ENCODE measurements at regions not wholly inside any gene's neighbourhood (a gene's known extent, or its start where the extent isn't known, plus 50 kb on each side); places are given as distances from the start of the nearest gene placed in this dataset.

DNA sequence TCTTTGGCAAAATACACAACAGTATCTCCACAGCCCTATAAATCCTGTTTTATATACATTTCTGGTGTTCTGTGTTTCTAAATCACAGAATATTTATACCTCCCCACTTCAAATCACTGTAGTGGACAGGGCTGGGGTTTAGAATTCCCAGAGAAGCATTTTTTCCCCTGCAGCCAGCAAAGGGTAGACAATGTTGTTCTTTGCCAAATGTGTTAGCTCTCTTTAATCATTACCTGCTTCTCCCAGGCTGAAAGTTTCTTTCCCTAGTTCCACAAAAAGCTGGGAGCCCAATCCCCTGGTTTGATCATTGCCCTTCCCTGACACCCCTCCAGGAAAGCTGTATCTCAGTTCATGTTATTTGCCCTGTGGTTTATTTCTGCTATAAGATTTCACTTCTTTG is 520.0 kb upstream of the SPHKAP start:
- no peak for FAIRE-seq

DNA sequence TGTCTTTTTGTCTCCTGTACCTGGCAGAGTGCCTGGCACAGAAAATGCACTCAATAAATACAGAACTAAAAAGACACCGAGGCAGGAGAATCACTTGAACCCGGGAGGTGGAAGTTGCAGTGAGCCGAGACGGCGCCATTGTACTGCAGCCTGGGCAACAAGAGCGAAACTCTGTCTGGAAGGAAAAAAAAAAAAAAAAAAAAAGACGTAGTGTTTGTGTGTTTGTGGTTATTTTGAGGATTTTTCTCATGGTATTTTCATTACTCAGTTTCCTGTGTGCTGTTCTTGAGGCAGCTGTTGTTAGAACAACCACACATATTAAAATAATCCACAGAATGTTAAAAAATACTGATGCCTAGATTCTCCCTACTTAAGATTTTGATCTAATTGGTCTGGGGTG is 519.2 kb upstream of the SPHKAP start:
- FAIRE-seq: no peak

DNA sequence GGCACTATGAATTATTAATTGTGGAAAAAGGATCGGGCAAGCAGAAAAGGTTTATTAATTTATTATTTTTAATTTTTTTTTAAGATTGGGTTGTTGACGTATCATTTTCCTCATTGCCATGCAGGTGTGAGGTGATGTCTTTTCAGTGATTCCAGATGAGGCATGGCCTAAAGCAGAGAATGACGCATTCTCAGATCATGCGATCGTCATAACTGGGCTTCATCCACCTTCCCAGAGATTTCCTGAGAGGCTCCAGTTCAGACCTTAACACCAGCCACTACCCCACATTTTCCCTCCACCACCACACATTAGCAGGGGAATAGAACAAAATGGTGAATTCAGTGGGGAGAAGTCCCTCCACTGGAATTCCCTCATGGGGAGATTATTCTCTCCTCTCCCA is 518.4 kb upstream of the SPHKAP start:
- FAIRE-seq: no peak

DNA sequence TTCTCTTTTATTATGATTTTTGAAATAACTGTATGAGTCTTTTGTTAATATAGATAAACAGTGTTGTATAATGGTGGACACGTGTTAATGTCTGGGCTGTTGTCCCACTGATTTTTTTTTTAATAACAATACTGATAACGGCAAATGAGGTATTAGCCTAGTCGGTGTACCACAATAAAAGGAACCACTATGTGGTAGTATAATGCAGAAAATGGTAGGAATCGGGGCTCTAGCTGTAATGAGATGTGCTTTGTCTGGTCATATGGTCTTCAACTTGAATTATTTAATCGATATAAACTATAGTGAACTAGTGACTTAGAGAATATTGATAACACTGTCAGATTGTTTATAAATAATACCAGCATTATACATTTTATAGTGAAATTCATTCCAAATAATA is 517.9 kb upstream of the SPHKAP start:
- no peak for FAIRE-seq

DNA sequence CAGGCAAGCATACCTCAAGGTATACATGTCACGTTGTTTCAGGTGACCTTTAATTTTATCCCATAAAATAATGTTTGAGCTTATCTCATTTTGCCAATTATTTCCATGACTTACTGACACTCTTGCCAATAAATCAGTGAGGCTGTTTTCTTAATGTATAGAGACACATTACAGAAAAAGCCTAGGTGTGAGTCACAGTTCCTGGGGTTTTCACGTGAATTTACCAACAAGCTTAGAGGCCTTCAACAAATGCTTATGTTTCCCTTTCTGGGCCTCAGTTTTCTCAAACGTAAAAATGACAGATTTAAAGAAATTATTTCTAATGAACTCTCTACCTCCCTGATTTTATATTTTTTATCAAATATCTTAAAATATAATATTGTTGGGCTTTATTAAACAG is 517.5 kb upstream of the SPHKAP start:
- no peak for FAIRE-seq

DNA sequence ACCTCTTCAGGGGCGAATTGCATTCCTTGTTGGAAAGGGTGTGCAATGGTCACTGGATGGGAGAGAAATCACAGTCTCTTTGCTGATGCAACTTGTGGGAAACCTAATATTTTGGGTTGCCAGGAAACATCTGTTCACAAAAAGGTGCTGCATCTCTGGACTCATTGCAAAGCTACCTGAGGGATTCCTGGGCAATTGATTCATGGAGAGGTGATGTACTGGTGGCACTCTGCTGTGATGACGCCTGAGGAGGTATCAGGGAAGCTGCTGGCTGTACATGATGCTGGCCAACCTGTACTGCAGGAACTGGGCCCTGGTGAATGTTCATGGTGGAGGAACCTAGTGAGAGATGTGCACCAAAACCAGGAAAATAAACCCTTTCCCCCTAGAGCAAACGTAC is 516.0 kb upstream of the SPHKAP start:
- no peak for FAIRE-seq

DNA sequence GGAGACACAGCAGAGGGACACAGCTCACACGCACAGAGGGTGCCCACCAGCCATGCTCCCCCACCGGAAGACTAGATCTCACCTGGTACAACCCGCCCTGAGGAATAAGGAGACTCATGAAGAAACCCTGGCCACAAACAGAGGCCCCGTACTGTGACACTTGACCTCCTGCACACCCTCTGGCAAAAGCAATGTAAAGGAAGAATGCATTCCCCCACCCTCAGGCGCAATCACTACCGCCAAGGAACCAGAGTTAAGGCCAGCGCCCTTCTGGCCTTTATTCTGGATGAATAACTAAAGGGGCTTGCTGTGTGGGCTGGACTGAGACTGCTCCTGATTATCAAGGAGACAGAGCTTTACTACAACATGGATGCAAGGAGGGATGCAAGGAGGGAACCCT is 509.2 kb upstream of the SPHKAP start:
- FAIRE-seq: no peak

DNA sequence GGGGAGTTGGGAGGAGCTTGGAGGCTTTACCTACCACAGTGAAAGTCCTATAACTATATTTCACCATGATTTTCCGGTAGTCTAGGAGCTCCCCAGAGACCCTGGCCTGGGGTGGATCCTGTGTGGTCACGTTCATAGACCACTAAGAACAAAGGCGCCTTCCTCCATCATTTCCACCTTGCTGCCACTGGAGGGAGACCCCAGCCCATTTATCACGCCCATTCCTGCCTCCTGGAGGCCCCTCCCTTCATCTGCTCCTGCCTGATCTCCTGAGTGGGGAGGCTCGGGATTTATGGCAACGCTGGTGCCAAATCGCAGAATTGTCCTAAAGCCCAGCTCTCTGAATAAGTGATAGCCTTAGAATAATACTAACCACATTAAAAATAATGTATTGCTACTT is 507.6 kb upstream of the SPHKAP start:
- no peak for FAIRE-seq

DNA sequence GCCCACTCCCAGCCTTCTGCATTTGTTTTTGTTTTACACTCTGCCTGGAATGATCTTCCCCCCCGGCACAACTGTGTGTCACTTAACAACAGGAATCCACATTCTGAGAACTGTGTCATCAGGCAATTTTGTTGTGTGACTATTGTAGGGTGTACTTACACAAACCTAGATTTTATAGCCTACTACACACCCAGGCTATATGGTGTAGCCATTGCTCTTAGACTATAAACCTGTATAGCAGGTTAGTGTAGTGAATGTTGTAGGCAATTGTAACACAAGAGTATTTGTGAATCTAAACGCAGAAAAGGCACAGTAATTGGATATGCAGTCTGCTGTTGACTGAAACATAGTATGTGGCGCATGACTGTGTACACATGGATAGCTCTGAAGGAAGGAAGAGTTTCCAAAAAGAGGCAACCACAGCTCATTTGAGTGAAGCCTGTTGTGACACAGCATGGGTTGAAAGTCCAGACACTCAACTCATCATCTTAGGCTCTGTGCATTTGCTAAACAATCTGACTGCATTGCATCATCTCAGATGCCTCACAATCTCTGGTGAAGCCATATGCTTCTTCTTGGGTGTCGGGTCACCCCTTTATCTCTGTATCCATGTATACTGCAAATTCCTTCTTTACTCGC is 506.6 kb upstream of the SPHKAP start:
- no peak for FAIRE-seq

DNA sequence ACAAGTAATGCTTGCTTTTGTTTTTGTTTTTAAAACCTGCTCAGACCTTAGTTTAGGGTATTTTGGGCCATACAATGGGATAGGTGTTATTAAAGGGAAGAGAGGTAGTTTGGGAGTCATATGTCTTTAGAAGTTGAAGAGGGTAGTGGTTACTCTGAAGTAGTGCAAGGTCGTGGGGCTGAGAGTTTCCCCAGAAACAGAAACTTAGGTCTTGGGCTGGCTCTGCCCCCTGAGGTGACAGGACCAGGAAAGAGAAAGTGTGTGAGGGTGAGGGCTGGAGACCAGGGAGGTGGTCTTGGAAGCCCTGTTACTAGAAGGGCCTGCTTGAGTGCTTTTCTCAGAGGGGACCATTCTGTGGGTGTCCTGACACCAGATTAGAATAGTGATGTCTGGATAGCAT is 500.5 kb upstream of the SPHKAP start:
- FAIRE-seq: no peak

DNA sequence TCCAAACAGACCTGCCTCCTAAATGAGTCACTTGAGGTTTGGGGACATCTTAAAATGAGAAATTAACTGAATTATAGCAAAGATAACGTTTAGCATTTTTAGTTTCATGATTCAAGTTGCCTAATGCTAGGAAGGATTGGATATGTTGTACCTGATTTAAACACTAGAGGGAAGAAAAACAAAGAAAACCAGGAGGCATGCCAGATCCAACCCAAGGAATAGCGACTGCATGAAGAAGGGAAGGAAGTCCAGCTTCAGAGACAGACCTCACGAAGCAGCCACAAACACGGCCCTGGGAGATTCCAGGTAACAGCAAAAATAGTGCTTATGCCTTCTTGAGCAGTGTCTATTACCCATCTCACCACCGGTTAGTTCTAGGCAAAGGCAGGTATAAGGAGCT is 499.9 kb upstream of the SPHKAP start:
- FAIRE-seq: peak; percentile 53

DNA sequence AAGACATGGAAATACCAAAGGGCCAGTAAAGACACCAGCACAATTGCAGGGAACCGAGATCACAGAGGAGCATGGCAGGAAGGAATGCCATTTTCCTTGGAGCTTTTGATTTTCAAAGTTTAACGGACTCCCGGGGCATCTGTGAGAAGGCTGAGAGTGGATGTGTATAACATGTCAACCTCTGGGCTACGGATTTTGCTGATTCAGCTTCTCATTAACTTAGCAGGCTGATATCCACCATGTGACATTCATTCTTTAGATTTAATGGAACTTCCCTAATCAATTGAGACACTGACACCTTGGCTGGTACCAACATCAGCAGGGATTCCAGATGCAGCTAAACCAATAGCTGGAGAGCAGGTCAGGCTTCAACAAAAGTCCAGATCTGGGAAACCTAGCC is 496.6 kb upstream of the SPHKAP start:
- FAIRE-seq: no peak

DNA sequence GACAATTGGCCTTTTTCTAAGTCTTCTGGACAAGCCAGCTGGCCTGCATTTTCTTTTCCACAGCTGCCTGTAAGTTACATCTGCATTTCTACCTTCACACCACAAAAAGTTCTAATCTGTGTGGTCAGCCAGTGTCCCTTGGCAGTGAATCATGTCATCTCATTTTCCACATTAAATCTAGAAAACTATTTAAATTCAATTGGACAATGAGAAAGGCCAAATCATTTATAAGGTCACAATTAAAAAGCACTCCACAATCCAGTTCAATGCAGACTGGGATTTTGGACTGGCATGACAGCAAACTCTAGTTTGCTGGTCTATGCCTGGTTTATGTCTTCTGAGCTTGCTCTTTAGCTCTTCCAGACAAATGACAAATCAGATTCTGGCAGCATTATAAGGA is 494.2 kb upstream of the SPHKAP start:
- no peak for FAIRE-seq

DNA sequence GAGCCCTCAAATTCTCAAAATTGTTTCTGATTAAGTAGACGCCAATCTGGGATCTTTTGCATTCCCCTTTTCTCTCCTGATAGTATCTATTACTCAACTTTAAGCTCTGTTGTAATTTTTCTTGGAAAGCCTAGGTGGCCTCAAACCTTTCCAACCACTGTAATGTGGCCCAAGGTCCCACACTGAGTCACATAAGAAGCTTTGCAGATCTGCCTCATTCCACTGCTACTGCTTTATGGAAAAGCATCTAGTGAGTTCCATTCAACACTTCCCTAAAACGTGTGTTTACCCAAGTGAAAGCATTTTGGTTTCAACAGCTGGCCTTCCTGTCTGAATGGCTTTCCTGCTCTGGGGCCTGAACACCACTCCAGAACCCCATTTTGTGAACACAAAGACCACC is 493.6 kb upstream of the SPHKAP start:
- FAIRE-seq: no peak

DNA sequence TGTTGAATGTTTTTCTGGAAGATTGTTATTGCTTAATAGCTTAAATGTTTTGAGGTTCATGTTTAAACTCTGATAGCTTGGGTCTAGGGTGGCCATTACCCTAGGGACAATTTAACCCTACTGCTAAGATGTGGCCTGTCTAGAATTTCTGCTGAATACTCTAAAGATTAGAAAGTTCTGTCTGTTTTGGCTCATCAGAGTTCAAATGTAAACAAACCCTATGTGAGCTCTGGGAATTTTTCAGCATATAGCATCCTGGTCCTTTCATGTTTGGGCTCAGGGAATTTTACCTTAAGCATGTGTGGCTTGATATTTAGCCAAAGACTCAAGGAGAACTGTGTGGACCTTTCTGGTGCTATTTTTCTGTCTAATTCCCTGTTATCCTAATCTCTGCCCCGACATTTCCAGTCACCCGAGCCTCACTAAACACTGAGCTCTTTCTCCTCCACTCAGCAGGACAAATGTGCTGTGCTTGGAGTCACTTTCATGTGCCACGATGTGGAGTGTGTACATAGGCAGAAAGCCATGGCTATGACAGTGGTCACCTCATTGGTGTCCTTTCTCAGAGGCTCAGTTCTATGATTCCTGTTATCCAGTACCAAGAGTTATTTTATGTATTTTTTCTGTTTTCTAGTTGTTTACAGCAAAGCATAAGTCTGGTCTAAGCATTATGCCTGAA is 492.5 kb upstream of the SPHKAP start:
- FAIRE-seq: no peak

DNA sequence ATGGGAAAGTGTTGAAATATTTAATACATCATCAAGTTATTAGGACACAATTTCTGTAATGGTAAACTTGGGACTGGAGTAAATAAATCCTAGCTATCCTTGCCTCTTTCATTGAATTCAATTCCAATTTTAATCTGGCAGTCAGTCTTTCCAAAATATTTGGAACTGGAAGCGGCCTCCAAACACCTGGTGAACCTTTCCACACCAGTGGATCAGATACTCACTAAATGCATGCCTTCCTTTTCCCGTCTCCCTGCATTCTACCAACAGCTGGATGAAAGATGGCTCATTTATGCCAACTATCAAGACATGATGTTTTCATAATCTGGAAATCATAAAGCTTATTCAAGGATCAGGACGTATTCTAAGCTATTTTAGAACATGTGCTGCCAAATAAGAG is 488.2 kb upstream of the SPHKAP start:
- no peak for FAIRE-seq

DNA sequence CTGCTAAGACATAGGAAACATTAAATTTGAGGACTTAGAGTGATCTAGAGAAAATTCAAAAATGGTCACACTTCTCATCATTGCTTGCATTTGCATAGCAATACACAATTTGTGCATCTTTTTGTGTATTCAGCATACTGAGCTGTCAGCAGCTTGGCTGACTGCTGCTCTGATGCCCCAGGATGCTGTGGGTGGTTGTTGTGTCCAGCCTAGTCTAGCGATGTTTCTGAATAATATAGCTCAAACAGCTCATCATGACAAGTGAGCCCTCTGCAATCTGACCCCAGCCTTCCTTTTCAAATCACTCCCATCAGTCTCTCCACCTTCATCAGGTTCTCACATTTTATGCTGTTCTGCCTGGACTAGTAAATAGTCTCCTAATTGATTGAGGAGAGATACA is 483.7 kb upstream of the SPHKAP start:
- FAIRE-seq: no peak

DNA sequence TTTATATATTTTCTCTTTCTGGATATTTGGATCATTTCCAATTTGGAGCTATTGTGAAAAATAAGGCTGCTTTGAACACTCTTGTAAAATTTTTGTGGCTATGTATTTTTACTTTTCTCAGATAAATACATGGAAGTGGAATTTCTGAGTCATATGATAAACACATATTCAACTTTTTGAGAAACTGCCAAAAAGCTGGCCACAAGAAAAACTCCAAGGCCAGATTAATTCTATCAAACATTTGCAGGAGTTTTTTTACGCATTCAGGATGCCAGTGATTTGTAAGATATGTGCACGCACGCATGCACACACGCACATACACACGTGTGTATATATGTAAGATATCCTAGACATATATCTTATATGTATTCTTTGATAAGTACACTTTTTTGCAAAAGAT is 477.5 kb upstream of the SPHKAP start:
- no peak for FAIRE-seq

DNA sequence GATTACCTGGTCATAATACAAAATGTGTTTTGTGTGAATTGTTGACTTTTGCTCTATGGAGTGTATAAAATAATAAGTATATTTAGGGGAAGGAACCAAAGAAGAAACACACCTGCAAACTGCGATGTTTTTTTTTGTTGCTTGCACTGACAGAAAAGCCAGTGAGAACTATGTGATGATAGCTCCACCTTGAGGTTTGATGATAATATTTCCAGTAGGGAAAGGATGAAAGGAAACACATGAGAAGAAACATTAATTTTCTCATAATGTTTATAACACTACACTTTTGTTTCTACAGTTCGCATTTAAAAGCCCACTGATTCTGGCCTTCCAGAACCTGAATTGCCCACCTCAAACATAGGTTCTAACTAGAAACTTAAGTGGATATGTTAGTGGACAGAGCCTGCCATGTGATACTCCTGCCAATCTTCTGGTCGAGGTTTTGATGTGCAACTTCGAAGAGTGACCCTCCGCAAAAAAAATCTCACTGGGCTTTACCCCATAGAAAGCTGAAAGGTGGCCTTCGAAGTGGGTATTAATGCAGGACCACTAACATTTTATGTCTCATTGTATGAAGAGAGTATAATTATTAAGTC is 476.4 kb upstream of the SPHKAP start:
- FAIRE-seq: peak; percentile 76

DNA sequence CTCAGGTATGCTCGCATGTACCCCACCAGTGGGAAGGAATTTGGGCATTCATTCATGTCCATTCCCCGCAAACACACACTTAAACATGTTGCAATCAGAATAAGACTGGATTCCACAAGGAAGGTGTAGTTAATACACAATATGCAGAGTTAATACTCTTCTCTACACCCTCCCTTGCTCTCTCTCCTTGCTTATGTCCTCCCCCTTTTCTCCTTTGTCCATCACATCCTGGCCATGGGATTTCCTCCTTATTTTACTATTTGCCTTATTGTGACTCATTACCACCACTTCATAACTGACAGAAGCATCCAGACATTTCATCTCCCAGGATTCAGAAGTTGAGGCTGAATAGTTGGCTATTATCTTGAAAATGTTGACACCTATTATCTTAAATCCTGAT is 473.8 kb upstream of the SPHKAP start:
- no peak for FAIRE-seq

DNA sequence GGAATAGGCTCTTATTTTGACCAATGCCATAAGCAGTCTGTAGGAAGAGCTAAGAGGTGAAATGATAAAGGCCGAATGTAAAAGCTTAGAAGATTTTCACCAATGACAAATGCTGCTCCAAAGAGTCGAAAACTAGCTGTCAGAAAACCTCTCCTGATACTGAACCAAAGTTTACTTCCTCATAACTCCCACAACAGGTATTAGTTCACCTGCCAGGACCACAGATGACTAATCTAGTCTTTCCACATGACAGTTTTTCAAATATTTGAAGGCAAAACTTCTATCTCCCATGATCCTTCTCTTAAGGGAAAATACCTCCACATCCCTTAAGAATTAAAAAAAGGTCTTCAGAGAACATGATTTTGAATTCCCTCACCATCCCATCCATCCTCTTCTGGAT is 473.2 kb upstream of the SPHKAP start:
- no peak for FAIRE-seq

DNA sequence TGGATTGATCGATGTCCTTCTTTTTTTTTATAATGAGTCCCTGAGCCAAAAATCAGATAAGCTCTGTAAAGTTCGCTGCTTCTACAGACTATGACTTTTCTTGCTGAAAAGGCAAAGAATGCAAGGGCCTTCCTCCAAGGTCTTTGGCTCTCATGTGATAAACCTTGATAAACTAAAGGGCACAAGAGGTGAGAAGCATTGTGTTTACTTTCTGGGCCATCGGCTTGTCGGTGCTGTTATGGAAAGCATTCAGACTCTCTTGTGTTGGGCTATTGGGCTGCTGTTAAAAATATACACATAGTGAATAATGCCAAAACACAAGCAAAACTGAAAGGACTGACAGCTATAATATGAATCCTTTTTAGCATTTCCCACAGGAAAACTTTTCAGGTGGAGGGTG is 472.4 kb upstream of the SPHKAP start:
- no peak for FAIRE-seq

DNA sequence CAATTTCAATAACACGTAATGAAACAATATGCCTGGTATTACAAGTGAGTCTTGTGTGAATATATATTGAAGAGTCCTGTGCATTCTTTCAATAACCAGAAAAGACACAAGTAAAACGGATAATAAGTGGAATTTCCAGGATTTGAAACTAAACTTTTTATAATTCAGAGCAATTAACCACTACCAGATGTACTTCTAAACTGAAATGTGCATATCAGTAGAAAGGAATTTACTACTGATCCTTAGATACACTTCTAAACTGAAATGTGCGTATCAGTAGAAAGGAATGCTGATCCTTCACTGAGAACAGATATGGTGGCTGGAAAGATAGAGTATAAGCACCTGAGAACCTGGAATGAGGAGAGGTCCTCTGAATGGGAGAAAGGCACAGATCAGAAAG is 470.9 kb upstream of the SPHKAP start:
- FAIRE-seq: no peak

DNA sequence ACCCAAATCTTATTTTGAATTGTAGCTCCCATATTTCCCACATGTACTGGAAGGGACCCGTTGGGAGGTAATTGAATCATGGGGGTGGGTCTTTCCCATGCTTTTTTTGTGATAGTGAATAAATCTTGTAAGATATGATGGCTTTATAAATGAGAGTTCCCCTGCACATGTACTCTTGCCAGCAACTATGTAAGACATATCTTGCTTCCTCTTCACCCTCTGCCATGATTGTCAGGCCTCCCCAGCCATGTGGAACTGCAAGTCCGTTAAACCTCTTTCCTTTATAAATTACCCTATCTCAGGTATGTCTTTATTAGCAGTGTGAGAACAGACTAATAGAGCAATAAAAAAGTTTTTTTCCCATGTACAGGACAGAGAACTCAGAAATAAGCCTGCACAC is 468.4 kb upstream of the SPHKAP start:
- no peak for FAIRE-seq

DNA sequence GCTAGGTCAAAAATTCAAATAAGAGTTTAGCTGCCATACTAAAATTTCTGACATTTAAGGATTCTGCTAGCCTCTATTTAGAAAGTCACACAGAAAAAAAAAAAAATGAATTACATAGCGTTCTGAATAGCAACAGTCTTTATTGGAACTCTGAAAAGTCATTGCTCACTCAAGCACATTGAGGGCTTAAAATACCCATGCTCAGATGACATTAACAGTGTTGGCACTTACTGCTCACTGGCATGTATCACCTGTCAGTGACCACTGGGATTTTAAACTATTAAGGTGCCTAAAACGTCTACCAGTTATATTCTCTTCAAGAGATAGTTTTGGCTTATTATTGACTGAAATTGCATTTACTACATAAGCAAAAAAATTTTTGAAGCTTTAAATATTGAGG is 468.0 kb upstream of the SPHKAP start:
- FAIRE-seq: no peak
